GM19324 (cell line): ENCODE measurements at regions not wholly inside any gene's neighbourhood (a gene's known extent, or its start where the extent isn't known, plus 50 kb on each side); places are given as distances from the start of the nearest gene placed in this dataset.
"Not testable (repeated sequence)": the region's sequence is repeated elsewhere in the genome, so short reads cannot be mapped to it uniquely, and the experiment has no call there.

Source experiments
- ATAC-seq: cut with Tn5 transposase; IDR thresholded peaks from one replicate; pipeline ENCODE4 v1.9.1; 2021; ENCODE audit warnings: mild to moderate bottlenecking, moderate library complexity; ENCODE audit not compliant: unreplicated experiment, low FRiP score

DNA sequence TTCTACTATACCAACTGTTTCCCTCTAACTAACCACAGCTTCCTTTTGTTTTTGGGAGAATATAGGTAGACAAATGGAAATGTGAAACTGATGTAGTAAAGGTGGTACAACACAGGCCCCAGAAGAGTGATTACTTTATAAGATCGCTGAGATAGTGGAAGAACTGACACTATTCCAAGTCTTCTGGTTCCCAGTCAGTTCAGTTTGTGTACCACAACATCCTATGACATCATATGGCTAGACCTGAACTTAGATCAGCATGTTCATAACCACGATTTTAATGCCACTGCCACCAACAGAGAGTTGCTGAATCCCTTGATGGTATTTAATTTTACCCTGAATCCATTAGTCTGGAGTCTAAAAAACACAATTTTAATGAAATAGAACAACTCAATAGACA lies 328.9 kb downstream of the GPD2 start:
- ATAC-seq, result no peak

- ATAC-seq, result no peak
Measured at GRCh38 chr2:156765450-156765849, 329.3 kb downstream of the GPD2 start.

GRCh38 chr2:156769802-156770201 lies 333.6 kb downstream of the GPD2 start:
- ATAC-seq, result no peak

DNA sequence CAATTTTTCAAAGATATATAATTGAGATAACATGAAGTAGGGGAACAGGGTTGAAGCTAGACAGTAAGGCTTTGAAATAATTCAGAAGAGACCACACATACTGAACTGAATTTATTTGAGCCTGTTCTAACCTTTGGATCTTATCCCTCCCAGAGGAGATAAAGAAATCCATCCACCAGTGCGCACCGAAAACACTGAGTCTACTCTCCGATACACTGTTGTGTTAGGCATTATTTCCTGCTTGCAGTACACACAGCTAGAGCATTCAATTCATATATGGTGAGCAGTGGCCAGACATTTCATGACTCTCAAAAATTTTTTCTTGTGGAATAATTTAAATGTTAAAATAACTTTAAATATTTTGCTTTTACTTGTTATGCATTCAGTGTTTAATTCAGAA lies 342.7 kb downstream of the GPD2 start:
- no peak for ATAC-seq

GRCh38 chr2:156779416-156780120 lies 343.4 kb downstream of the GPD2 start:
- no peak for ATAC-seq

DNA sequence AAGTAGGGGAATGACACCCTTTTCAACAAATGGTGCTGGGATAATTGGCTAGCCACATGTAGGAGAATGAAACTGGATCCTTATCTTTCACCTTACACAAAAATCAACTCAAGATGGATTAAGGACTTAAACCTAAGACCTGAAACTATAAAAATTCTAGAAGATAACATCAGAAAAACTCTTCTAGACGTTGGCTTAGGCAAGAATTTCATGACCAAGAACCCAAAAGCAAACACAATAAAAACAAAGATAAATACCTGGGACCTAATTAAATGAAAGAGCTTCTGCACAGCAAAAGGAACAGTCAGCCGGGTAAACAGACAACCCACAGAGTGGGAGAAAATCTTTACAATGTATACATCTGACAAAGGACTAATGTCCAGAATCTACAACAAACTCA lies 345.5 kb downstream of the GPD2 start:
- ATAC-seq, result not testable (repeated sequence)

GRCh38 chr2:156784020-156784701 lies 348.0 kb downstream of the GPD2 start:
- no peak for ATAC-seq

GRCh38 chr2:156787517-156787916 lies 351.3 kb downstream of the GPD2 start:
- ATAC-seq, result no peak

GRCh38 chr2:156790343-156791037 lies 354.3 kb downstream of the GPD2 start:
- no peak for ATAC-seq

GRCh38 chr2:156792242-156792840 lies 356.2 kb downstream of the GPD2 start:
- ATAC-seq, result no peak

DNA sequence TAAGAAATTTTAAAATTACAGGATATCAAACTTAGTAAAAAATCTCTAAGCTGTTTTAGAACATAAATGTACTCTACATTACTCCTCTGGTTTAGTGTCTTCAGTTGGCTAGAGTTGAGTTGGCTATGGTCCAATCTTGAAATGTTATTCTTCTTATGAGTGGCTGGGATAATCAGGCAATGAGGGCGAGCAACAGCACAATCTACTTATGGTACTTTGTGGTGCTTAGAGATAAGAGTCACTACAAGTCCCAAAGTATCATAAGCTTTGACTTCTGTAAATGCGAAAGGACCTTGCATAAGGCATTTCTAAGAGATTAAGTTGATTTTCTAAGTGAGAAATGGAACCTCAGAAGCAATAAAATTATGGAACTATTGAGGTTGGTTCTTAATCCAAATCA lies 361.7 kb downstream of the GPD2 start:
- ATAC-seq, result no peak

GRCh38 chr2:156800065-156800653 lies 364.0 kb downstream of the GPD2 start:
- no peak for ATAC-seq

- ATAC-seq, result no peak
Measured at GRCh38 chr2:156800781-156801361, 364.7 kb downstream of the GPD2 start.

- no peak for ATAC-seq
Measured at GRCh38 chr2:156803243-156803642, 367.1 kb downstream of the GPD2 start.

DNA sequence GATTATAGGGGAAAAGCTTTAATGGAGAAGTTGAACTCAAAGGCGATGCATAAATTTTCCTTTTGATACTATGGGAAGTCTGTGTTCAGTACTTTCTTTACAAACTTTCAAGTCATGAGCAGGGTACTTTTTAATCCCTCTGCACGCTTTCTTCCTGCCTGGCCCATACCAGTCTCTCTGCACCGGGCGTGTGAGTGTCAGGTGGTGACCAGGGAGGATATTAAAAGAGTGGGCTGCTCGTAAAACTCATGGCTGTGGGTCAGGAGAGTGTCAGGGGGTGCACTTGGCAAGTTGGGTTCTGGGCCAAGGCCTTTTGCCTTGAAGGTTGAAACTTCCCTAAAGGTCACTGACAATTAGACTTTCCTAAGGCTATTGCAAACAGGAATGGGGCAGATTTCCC lies 367.8 kb downstream of the GPD2 start:
- no peak for ATAC-seq

DNA sequence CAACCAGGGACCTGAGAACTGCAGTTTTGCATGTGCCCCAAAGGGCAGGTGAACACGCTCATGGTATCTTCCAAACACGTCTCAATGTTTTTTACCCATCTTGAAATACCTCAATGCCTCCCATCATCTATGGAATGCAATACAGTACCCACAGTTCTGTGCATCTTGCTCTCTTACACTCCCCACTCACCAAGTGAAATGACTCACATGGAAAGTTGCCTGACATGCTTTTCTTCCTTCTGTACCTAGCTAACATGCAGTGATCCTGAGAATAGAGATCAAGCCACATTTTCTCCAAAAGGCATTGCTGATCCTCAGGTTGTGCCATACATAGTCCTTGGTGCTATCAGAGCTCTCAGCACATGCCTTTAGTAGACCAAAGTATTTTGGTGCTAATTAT lies 373.9 kb downstream of the GPD2 start:
- no peak for ATAC-seq

- no peak for ATAC-seq
Measured at GRCh38 chr2:156812496-156812895, 376.3 kb downstream of the GPD2 start.

DNA sequence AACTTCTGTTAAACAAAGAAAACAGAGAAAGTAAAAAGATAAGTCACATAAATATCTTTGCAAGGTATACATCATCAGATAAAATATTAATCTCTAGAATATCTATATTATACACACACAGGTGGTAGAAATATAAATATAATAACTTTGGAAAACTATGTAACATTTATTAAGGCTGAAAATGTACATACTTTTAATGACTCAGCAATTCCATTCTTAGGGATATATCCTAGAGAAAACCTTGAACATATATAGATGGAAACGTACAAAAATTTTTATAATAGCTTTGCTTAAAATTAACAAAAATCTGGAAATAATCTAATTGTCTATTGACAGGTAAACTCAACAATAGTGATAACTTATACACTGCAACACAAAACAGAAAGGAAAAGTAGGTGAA lies 381.3 kb downstream of the GPD2 start:
- no peak for ATAC-seq

DNA sequence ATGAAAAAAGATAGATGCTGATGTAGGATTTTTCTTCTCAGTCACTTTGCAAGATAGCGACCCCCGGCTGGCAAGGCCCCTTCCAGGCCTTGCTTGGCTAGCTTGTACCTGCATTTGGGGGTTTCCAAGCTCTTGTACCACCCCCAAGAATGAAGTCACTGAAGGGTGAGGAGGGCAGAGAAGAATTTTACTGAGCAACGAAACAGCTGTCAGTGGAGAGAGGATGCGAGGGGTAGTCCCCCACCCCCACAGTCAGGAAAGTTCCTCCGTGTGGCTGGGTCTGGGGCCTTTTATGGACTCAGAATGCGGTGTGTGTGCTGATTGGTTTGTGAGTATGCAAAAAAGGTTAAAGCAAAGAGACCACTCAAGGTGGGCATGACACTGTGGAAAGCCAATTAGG lies 382.0 kb downstream of the GPD2 start:
- no peak for ATAC-seq

GRCh38 chr2:156818944-156819343 lies 382.8 kb downstream of the GPD2 start:
- no peak for ATAC-seq
